GM12878 (cell line): ENCODE measurements at regions not wholly inside any gene's neighbourhood (a gene's known extent, or its start where the extent isn't known, plus 50 kb on each side); places are given as distances from the start of the nearest gene placed in this dataset.

ENCODE experiments used
- ATAC-seq: fragments of 200-7000 bp; cut with Tn5 transposase; 3 replicates; pipeline ENCODE4 v1.9.1; 2020; ENCODE audit warnings: mild to moderate bottlenecking, moderate library complexity
- BruUV-seq: library from RNA; stranded (reverse); fragments of 400-500 nt; replicated peaks from 2 replicates; lab custom pipeline; 2021; lab: Mats Ljungman, UMichigan
- CTCF ChIA-PET: fragments of 300-600 bp; sonication (Branson Sonifier 250); formaldehyde crosslinking; extraction: SDS; loops from one replicate; lab custom pipeline; 2021; ENCODE audit warnings: inconsistent platforms; lab: Yijun Ruan, JAX
- POLR2A ChIA-PET: fragments of 350-600 bp; formaldehyde crosslinking; extraction: SDS; loops from one replicate; lab custom pipeline; 2021; ENCODE audit warnings: inconsistent platforms; lab: Charles Lee
- RAD21 ChIA-PET: fragments of 300-600 bp; sonication (Branson Sonifier 250); formaldehyde crosslinking; loops from one replicate; lab custom pipeline; 2023; ENCODE audit warnings: antibody characterized with exemption; ENCODE audit not compliant: unreplicated experiment; lab: Charles Lee
- SMC1A ChIA-PET: fragments of 300-600 bp; sonication (Branson Sonifier 250); formaldehyde crosslinking; loops from one replicate; lab custom pipeline; 2023; ENCODE audit not compliant: unreplicated experiment, uncharacterized antibody; lab: Charles Lee
- DNase-seq: peaks from one replicate; pipeline ENCODE4 v3.0.0-alpha.2; 2011; ENCODE audit warnings: low read depth, low spot score
- FAIRE-seq: peaks from 3 replicates; lab custom pipeline; 2011; peaks lifted over from hg19 to GRCh38; lab: Jason Lieb, UNC
- H2AFZ ChIP-seq: 2 replicates; pipeline ENCODE4 v1.6.0; 2011; ENCODE audit warnings: low read depth, low read length, control low read depth; ENCODE audit not compliant: control insufficient read depth
- H3K27ac ChIP-seq: 2 replicates; pipeline ENCODE4 v1.5.1; 2011; ENCODE audit warnings: control low read depth; ENCODE audit not compliant: control insufficient read depth, insufficient read depth
- H3K27me3 ChIP-seq, 2 experiments: replicated peaks in 1 of 2; 2 replicates each; pipeline versions ENCODE4 v1.6.0 to v1.6.1; 2011; ENCODE audit warnings: low read length in 1 of 2; ENCODE audit not compliant: control insufficient read depth in 2 of 2, insufficient read depth in 2 of 2
- H3K36me3 ChIP-seq, 2 experiments: 2 replicates each; pipeline ENCODE4 v1.5.1; 2011; ENCODE audit warnings: low read length in 1 of 2; ENCODE audit not compliant: control insufficient read depth in 2 of 2, insufficient read depth in 2 of 2
- H3K4me1 ChIP-seq: 2 replicates; pipeline ENCODE4 v1.6.1; 2011; ENCODE audit warnings: mild to moderate bottlenecking, low read length, moderate library complexity, mixed read lengths; ENCODE audit not compliant: control insufficient read depth, insufficient read depth
- H3K4me2 ChIP-seq: 2 replicates; pipeline ENCODE4 v1.6.0; 2011; ENCODE audit warnings: control low read depth; ENCODE audit not compliant: control insufficient read depth, insufficient read depth
- H3K4me3 ChIP-seq: fragments of 200-600 bp; sonication (generic); 2 replicates; pipeline ENCODE4 v1.5.1; 2016
- H3K79me2 ChIP-seq: 2 replicates; pipeline ENCODE4 v1.6.0; 2011; ENCODE audit warnings: low read length; ENCODE audit not compliant: control insufficient read depth, insufficient read depth
- H3K9ac ChIP-seq: 2 replicates; pipeline ENCODE4 v1.8.0; 2011; ENCODE audit warnings: low read length, control low read depth, mixed read lengths; ENCODE audit not compliant: control insufficient read depth, insufficient read depth
- H3K9me3 ChIP-seq: replicated peaks from 3 replicates; pipeline ENCODE4 v1.5.1; 2011; ENCODE audit warnings: mild to moderate bottlenecking, low read length; ENCODE audit not compliant: control insufficient read depth, insufficient read depth
- H4K20me1 ChIP-seq: 2 replicates; pipeline ENCODE4 v1.6.0; 2011; ENCODE audit not compliant: control insufficient read depth, insufficient read depth
- BACH1 ChIP-seq: fragments of 450-650 bp; IDR thresholded peaks from 2 replicates; pipeline ENCODE4 v1.6.1; 2017; ENCODE audit warnings: mild to moderate bottlenecking, borderline replicate concordance
- CBFB ChIP-seq: IDR thresholded peaks from 2 replicates; pipeline ENCODE4 v1.6.1; 2016; ENCODE audit warnings: antibody characterized with exemption, low read depth
- CREM ChIP-seq: IDR thresholded peaks from 2 replicates; pipeline ENCODE4 v1.6.1; 2014; ENCODE audit warnings: antibody characterized with exemption, low read depth
- IKZF2 ChIP-seq, 2 experiments: fragments of 450-650 bp; IDR thresholded peaks; 2 replicates each; pipeline ENCODE4 v1.6.1; 2017; ENCODE audit warnings: mild to moderate bottlenecking in 2 of 2, moderate library complexity in 2 of 2
- IRF4 ChIP-seq: IDR thresholded peaks from 2 replicates; pipeline ENCODE4 v1.6.1; 2011; ENCODE audit warnings: low read depth, low read length
- KAT2A ChIP-seq: conservative IDR thresholded peaks from 2 replicates; pipeline ENCODE4 v1.6.1; 2011; ENCODE audit warnings: low read depth, low read length; ENCODE audit not compliant: control insufficient read depth
- LARP7 ChIP-seq: fragments of 450-650 bp; IDR thresholded peaks from 2 replicates; pipeline ENCODE4 v1.6.1; 2017; ENCODE audit warnings: mild to moderate bottlenecking
- POLR2A ChIP-seq: IDR thresholded peaks from 2 replicates; pipeline ENCODE4 v1.6.1; 2011; ENCODE audit warnings: low read depth, mild to moderate bottlenecking, low read length
- POU2F2 ChIP-seq: IDR thresholded peaks from 3 replicates; pipeline ENCODE4 v1.6.1; 2011; ENCODE audit warnings: low read depth, mild to moderate bottlenecking, low read length, borderline replicate concordance
- TARDBP ChIP-seq: IDR thresholded peaks from 2 replicates; pipeline ENCODE4 v1.6.1; 2016; ENCODE audit warnings: borderline replicate concordance
- TBL1XR1 ChIP-seq: IDR thresholded peaks from 2 replicates; pipeline ENCODE4 v1.6.1; 2012; ENCODE audit warnings: low read depth, low read length, improper control_type of control experiment
- WGBS: methylation state at CpG from one replicate; pipeline ENCODE4 v1.1.6; 2016; ENCODE audit warnings: low lambda C conversion rate; ENCODE audit not compliant: insufficient replicate concordance, insufficient coverage; ENCODE audit errors: missing lambda C conversion rate; 5-methylcytosine and 5-hydroxymethylcytosine counted together
- in situ Hi-C: fragments of 300-500 bp; cut with MboI; formaldehyde crosslinking; loops from 9 replicates; pipeline ENCODE4 v1.14.3; 2018; ENCODE audit warnings: mixed read lengths
- intact Hi-C: fragments of 100-400 bp; cut with micrococcal nuclease; formaldehyde crosslinking; loops from one replicate; pipeline ENCODE4 v1.14.2; 2022; ENCODE audit not compliant: unreplicated experiment
- TF ChIP-seq, protein P1 (sequence below): fragments of 450-650 bp; IDR thresholded peaks from 2 replicates; pipeline ENCODE4 v1.6.1; 2017; ENCODE audit warnings: mild to moderate bottlenecking, low read depth, inconsistent platforms; ENCODE audit not compliant: poor library complexity, severe bottlenecking
- TF ChIP-seq, protein P2 (sequence below): IDR thresholded peaks from 2 replicates; pipeline ENCODE4 v1.6.1; 2012; ENCODE audit warnings: low read depth, low read length, improper control_type of control experiment
- TF ChIP-seq, protein P3 (sequence below): fragments of 450-650 bp; IDR thresholded peaks from 2 replicates; pipeline ENCODE4 v1.6.1; 2017; ENCODE audit warnings: mild to moderate bottlenecking
- TF ChIP-seq, protein P4 (sequence below): IDR thresholded peaks from 2 replicates; pipeline ENCODE4 v1.6.1; 2011; ENCODE audit warnings: low read depth, low read length, improper control_type of control experiment, borderline replicate concordance
- TF ChIP-seq, protein P5 (sequence below): fragments of 450-650 bp; IDR thresholded peaks from 2 replicates; pipeline ENCODE4 v1.6.1; 2017; ENCODE audit warnings: low read depth, mild to moderate bottlenecking, moderate library complexity

DNA sequence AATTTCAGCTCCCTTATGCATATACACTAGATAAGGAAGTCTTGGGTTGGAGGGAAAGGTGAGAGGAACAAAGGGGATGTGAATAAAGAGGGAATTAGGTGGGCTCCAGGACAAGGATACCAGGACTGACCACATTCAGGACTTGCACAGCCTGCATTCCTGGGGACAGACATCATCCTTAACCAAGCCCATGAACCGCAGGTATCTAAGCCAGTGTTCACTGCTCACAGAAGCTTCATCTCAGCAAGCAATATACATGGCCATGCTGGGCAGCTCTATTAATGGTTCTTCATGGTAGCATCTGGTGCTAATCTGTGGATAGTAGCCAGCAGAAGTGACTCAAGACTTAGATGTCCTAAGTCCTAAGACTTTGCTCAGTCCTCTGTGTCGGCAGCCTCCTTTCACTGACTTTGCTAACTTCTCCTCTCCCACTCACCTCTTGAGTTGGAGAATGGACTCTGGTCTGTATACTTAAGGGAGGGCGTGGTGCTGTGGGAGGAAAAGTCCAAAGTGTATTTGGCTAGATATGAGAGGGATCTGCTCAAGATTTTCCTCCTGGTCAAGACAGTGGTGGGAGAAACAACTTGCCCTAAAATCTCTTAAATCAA is 136.1 kb downstream of the ASCL1 start:
- CTCF ChIA-PET = interaction anchor here (1.2 kb wide), 1 partner anchor 11 kb away, joined by 3 read pairs; no protein-coding TSS in a partner anchor
- BruUV-seq = no TSS peak
- FAIRE-seq = no peak
- no peak for TF ChIP-seq KAT2A
- TF ChIP-seq, protein P1, sequence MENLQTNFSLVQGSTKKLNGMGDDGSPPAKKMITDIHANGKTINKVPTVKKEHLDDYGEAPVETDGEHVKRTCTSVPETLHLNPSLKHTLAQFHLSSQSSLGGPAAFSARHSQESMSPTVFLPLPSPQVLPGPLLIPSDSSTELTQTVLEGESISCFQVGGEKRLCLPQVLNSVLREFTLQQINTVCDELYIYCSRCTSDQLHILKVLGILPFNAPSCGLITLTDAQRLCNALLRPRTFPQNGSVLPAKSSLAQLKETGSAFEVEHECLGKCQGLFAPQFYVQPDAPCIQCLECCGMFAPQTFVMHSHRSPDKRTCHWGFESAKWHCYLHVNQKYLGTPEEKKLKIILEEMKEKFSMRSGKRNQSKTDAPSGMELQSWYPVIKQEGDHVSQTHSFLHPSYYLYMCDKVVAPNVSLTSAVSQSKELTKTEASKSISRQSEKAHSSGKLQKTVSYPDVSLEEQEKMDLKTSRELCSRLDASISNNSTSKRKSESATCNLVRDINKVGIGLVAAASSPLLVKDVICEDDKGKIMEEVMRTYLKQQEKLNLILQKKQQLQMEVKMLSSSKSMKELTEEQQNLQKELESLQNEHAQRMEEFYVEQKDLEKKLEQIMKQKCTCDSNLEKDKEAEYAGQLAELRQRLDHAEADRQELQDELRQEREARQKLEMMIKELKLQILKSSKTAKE = no peak
- TF ChIP-seq, protein P2, sequence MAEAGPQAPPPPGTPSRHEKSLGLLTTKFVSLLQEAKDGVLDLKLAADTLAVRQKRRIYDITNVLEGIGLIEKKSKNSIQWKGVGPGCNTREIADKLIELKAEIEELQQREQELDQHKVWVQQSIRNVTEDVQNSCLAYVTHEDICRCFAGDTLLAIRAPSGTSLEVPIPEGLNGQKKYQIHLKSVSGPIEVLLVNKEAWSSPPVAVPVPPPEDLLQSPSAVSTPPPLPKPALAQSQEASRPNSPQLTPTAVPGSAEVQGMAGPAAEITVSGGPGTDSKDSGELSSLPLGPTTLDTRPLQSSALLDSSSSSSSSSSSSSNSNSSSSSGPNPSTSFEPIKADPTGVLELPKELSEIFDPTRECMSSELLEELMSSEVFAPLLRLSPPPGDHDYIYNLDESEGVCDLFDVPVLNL = no peak
- TF ChIP-seq, protein P3, sequence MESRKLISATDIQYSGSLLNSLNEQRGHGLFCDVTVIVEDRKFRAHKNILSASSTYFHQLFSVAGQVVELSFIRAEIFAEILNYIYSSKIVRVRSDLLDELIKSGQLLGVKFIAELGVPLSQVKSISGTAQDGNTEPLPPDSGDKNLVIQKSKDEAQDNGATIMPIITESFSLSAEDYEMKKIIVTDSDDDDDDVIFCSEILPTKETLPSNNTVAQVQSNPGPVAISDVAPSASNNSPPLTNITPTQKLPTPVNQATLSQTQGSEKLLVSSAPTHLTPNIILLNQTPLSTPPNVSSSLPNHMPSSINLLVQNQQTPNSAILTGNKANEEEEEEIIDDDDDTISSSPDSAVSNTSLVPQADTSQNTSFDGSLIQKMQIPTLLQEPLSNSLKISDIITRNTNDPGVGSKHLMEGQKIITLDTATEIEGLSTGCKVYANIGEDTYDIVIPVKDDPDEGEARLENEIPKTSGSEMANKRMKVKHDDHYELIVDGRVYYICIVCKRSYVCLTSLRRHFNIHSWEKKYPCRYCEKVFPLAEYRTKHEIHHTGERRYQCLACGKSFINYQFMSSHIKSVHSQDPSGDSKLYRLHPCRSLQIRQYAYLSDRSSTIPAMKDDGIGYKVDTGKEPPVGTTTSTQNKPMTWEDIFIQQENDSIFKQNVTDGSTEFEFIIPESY = no peak
- no peak for TF ChIP-seq BACH1
- TF ChIP-seq, protein P4, sequence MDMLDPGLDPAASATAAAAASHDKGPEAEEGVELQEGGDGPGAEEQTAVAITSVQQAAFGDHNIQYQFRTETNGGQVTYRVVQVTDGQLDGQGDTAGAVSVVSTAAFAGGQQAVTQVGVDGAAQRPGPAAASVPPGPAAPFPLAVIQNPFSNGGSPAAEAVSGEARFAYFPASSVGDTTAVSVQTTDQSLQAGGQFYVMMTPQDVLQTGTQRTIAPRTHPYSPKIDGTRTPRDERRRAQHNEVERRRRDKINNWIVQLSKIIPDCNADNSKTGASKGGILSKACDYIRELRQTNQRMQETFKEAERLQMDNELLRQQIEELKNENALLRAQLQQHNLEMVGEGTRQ = no peak
- TF ChIP-seq POU2F2 = no peak
- no peak for TF ChIP-seq IKZF2 (IDR thresholded peaks at IDR 0.05)
- TF ChIP-seq, protein P5, sequence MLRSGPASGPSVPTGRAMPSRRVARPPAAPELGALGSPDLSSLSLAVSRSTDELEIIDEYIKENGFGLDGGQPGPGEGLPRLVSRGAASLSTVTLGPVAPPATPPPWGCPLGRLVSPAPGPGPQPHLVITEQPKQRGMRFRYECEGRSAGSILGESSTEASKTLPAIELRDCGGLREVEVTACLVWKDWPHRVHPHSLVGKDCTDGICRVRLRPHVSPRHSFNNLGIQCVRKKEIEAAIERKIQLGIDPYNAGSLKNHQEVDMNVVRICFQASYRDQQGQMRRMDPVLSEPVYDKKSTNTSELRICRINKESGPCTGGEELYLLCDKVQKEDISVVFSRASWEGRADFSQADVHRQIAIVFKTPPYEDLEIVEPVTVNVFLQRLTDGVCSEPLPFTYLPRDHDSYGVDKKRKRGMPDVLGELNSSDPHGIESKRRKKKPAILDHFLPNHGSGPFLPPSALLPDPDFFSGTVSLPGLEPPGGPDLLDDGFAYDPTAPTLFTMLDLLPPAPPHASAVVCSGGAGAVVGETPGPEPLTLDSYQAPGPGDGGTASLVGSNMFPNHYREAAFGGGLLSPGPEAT = no peak
- TF ChIP-seq IRF4 = no peak
- TF ChIP-seq POLR2A = no peak
- TF ChIP-seq CREM = no peak
- TF ChIP-seq CBFB = no peak
- TF ChIP-seq LARP7 = no peak
- TF ChIP-seq TARDBP = no peak
- no peak for TF ChIP-seq TBL1XR1

More for the DNA sequence above, 136.1 kb downstream of the ASCL1 start:
- intact Hi-C loops = no loop called here
- no peak overlapping the region for H3K27ac ChIP-seq
- no peak overlapping the region for H3K4me2 ChIP-seq
- no peaks in the 10 kb centered on the region for H4K20me1 ChIP-seq
- no peaks in the 10 kb centered on the region for H3K79me2 ChIP-seq
- 65% methylated on average over 3 of the region's 3 CpGs for WGBS
- RAD21 ChIA-PET = no interaction called here
- POLR2A ChIA-PET = no interaction called here
- H3K9me3 ChIP-seq = no peaks in the 10 kb centered on the region; the same call in 2 of the 3 replicates
- no peak overlapping the region for H3K4me3 ChIP-seq
- no peaks in the 10 kb centered on the region for H3K27me3 ChIP-seq
- no peak overlapping the region for H3K9ac ChIP-seq
- ATAC-seq = no peak
- H3K4me1 ChIP-seq = no peaks in the 10 kb centered on the region
- SMC1A ChIA-PET = interaction anchor here (1.3 to 1.7 kb wide), 2 partner anchors 11 to 59 kb away, joined by 3 to 5 read pairs; no protein-coding TSS in a partner anchor
- in situ Hi-C loops = no loop called here
- no peak for DNase-seq
- no peaks in the 10 kb centered on the region for H3K36me3 ChIP-seq
- H2AFZ ChIP-seq = no peak overlapping the region
